ENCODE measurements at regions not wholly inside any gene's neighbourhood (a gene's known extent, or its start where the extent isn't known, plus 50 kb on each side); places are given as distances from the start of the nearest gene placed in this dataset.

GRCh38 chr10:131444862-131445461 lies 133.4 kb upstream of the TCERG1L start:
- no peak for DNase-seq (ENCODE audit: low read depth in 2 of 2)

- DNase-seq (ENCODE audit: low read depth in 2 of 2): no peak
These were observed 134.1 kb upstream of the TCERG1L start for GRCh38 chr10:131445623-131446022.

- no peak for DNase-seq (ENCODE audit: low read depth in 2 of 2)
These were observed 134.7 kb upstream of the TCERG1L start for GRCh38 chr10:131446171-131446570.

GRCh38 chr10:131448171-131448570 lies 136.7 kb upstream of the TCERG1L start:
- no peak for DNase-seq (ENCODE audit: low read depth in 2 of 2)

GRCh38 chr10:131448883-131449282 lies 137.4 kb upstream of the TCERG1L start:
- DNase-seq (ENCODE audit: low read depth in 2 of 2): no peak

GRCh38 chr10:131450216-131450765 lies 138.8 kb upstream of the TCERG1L start:
- no peak for DNase-seq (ENCODE audit: low read depth in 2 of 2)

- DNase-seq (ENCODE audit: low read depth in 2 of 2): no peak
These were observed 140.0 kb upstream of the TCERG1L start for GRCh38 chr10:131451407-131452015.

- DNase-seq (ENCODE audit: low read depth in 2 of 2): no peak
These were observed 141.6 kb upstream of the TCERG1L start for GRCh38 chr10:131452926-131453720.

GRCh38 chr10:131453721-131454634 lies 142.5 kb upstream of the TCERG1L start:
- DNase-seq (ENCODE audit: low read depth in 2 of 2): peak; percentile 40 to 73

GRCh38 chr10:131456411-131456810 lies 144.9 kb upstream of the TCERG1L start:
- DNase-seq (ENCODE audit: low read depth in 2 of 2): no peak

GRCh38 chr10:131461093-131461492 lies 149.6 kb upstream of the TCERG1L start:
- no peak for DNase-seq (ENCODE audit: low read depth in 2 of 2)

- DNase-seq (ENCODE audit: low read depth in 2 of 2): no peak
These were observed 153.3 kb upstream of the TCERG1L start for GRCh38 chr10:131464789-131465188.

GRCh38 chr10:131469551-131469950 lies 158.0 kb upstream of the TCERG1L start:
- no peak for DNase-seq (ENCODE audit: low read depth in 2 of 2)

GRCh38 chr10:131473645-131474044 lies 162.1 kb upstream of the TCERG1L start:
- no peak for DNase-seq (ENCODE audit: low read depth in 2 of 2)

GRCh38 chr10:131474416-131474815 lies 162.9 kb upstream of the TCERG1L start:
- no peak for DNase-seq (ENCODE audit: low read depth in 2 of 2)

GRCh38 chr10:131475043-131475442 lies 163.5 kb upstream of the TCERG1L start:
- DNase-seq (ENCODE audit: low read depth in 2 of 2): no peak

GRCh38 chr10:131475803-131476202 lies 164.3 kb upstream of the TCERG1L start:
- no peak for DNase-seq (ENCODE audit: low read depth in 2 of 2)

- no peak for DNase-seq (ENCODE audit: low read depth in 2 of 2)
These were observed 166.1 kb upstream of the TCERG1L start for GRCh38 chr10:131477457-131478121.

GRCh38 chr10:131478377-131478989 lies 167.0 kb upstream of the TCERG1L start:
- no peak for DNase-seq (ENCODE audit: low read depth in 2 of 2)

GRCh38 chr10:131480066-131480465 lies 168.5 kb upstream of the TCERG1L start:
- DNase-seq (ENCODE audit: low read depth in 2 of 2): no peak

GRCh38 chr10:131480861-131481260 lies 169.3 kb upstream of the TCERG1L start:
- DNase-seq (ENCODE audit: low read depth in 2 of 2): no peak
